ENCODE measurements at regions not wholly inside any gene's neighbourhood (a gene's known extent, or its start where the extent isn't known, plus 50 kb on each side); places are given as distances from the start of the nearest gene placed in this dataset.

DNA sequence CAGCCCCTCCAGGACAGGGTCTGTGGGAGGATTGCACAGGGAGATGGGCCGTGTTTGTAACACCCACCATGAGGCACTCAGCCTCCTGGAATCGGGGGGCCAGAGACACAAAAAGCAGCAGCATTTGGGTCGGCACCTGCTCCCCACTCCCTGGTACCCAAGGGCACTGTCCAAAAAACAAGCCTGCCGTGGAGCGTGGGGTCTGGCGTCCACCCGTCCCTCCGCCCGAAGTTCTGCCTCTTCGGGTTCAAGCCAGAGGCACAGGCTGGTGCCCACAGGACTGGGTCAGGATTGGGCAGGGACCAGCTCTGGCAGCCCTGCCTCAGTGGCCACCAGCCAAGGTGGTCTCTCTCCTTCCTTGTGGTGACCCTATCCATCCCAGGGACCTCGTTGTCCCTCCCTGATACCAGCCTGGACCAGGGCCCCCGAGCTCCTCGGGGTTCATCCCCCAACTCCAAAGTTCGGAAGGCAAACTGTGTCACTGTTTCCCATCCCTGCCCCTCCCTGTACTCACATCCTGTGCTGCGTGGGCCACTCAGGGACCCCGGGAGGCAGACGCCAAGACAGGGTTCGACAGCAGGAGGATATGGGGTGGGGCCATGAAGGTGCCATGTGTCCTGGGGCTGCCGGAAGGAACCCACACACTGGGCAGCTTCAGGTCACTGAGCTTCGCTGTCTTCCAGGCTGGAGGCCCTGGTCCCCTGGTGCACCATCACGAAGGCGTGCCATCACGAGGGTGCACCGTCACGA lies 126.0 kb upstream of the HDAC4 start:
- TF ChIP-seq, protein P1, sequence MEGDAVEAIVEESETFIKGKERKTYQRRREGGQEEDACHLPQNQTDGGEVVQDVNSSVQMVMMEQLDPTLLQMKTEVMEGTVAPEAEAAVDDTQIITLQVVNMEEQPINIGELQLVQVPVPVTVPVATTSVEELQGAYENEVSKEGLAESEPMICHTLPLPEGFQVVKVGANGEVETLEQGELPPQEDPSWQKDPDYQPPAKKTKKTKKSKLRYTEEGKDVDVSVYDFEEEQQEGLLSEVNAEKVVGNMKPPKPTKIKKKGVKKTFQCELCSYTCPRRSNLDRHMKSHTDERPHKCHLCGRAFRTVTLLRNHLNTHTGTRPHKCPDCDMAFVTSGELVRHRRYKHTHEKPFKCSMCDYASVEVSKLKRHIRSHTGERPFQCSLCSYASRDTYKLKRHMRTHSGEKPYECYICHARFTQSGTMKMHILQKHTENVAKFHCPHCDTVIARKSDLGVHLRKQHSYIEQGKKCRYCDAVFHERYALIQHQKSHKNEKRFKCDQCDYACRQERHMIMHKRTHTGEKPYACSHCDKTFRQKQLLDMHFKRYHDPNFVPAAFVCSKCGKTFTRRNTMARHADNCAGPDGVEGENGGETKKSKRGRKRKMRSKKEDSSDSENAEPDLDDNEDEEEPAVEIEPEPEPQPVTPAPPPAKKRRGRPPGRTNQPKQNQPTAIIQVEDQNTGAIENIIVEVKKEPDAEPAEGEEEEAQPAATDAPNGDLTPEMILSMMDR (IDR thresholded peaks at IDR 0.05) = no peak
- TF ChIP-seq POLR2A (IDR thresholded peaks at IDR 0.05) (no peak), POLR2AphosphoS5 (IDR thresholded peaks at IDR 0.05) (no peak)
